Effector memory CD8-positive, alpha-beta T cell (primary cell): ENCODE measurements at regions not wholly inside any gene's neighbourhood (a gene's known extent, or its start where the extent isn't known, plus 50 kb on each side); places are given as distances from the start of the nearest gene placed in this dataset.

Experiments used
- ATAC-seq: fragments of 150-1000 bp; cut with Tn5 transposase; replicated peaks from 2 replicates; pipeline ENCODE4 v1.10.0; 2021; ENCODE audit warnings: mild to moderate bottlenecking, moderate library complexity
- DNase-seq, 3 experiments: peaks; one replicate each; pipeline ENCODE4 v3.0.0; 2021
- H3K27ac Mint-ChIP-seq, 2 donors: one replicate each; pipeline ENCODE4 v1.8.0; 2022; ENCODE audit warnings: mild to moderate bottlenecking in 2 of 2, mixed read lengths in 2 of 2, moderate library complexity in 2 of 2
- H3K27me3 Mint-ChIP-seq, 2 donors: one replicate each; pipeline ENCODE4 v1.8.0; 2022; ENCODE audit warnings: mixed read lengths in 2 of 2
- H3K36me3 Mint-ChIP-seq: one replicate; pipeline ENCODE4 v1.8.0; 2022; ENCODE audit warnings: mild to moderate bottlenecking, moderate library complexity, mixed read lengths; ENCODE audit not compliant: insufficient read depth
- H3K4me1 Mint-ChIP-seq, 2 donors: one replicate each; pipeline ENCODE4 v1.8.0; 2022; ENCODE audit warnings: low read depth in 2 of 2, mixed read lengths in 2 of 2
- H3K4me3 Mint-ChIP-seq, 2 donors: one replicate each; pipeline ENCODE4 v1.8.0; 2022; ENCODE audit warnings: mild to moderate bottlenecking in 2 of 2, mixed read lengths in 2 of 2, moderate library complexity in 2 of 2
- H3K9me3 Mint-ChIP-seq, 2 donors: one replicate each; pipeline ENCODE4 v1.8.0; 2022; ENCODE audit warnings: mixed read lengths in 2 of 2

DNA sequence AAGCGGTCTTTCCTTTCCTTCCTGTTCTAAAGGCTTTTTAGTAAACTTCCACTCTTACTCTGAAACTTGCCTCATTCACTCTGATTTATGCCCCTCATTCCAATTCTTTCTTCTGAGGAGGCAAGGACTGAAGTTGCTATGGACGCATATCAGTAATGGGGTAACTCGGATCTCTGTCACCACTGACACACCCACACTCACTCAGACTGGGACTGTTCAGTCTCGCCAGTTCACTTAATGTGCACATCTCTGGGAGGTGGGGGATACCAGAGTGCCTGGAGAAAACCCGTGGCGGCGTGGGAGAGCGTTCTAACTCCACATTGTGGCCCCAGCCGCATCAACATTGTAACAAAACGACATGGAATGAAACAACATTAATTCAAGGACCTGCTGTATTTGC lies 1139.3 kb upstream of the CELF2 start:
- Mint-ChIP-seq H3K4me1 (no peaks in the 10 kb centered on the region), H3K9me3 (peaks cover 0 to 6% of the 10 kb centered on the region in 2 donors), H3K27me3 (no peaks in the 10 kb centered on the region), H3K36me3 (no peaks in the 10 kb centered on the region), H3K27ac (no peak overlapping the region), H3K4me3 (no peak overlapping the region)
- DNase-seq (no peak), ATAC-seq (no peak)

DNA sequence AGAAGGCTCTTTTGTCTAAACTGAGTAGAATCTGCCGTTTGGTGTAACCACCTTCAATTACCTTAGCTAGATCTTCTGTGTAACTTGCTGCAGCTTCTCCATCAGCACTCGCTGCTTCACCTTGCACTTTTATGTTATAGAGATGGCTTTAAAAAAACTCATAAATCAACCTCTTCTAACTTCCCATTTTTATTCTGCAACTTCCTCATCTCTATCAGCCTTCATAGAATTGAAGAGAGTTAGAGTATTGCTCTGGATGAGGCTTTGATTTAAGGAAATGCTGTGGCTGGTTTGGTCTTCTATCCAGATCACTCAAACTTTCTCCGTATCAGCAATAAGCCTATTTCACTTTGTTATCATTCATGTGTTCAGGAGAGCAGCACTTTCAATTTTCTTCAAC lies 1131.9 kb upstream of the CELF2 start:
- Mint-ChIP-seq H3K9me3 (peaks cover 0 to 5% of the 10 kb centered on the region in 2 donors), H3K4me3 (no peak overlapping the region), H3K4me1 (no peaks in the 10 kb centered on the region), H3K27ac (no peak overlapping the region), H3K27me3 (no peaks in the 10 kb centered on the region), H3K36me3 (no peaks in the 10 kb centered on the region)
- DNase-seq (no peak), ATAC-seq (no peak)

DNA sequence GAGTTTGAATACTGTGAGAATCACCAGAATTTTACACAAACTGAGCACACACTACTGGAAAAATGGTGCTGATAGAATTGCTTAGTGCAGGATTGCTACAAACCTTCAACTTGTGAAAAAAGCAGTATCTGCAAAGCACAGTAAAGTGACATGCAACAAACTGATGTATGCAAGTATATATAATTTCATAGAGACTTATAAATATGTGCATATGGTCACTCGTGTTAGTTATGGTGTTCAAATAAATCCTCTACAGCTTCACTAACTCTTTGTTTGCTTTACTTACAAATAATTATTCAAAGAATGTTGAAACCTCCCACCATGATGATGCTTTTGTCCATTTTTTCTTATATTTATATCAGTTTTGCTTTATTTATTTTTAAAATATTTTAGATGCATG lies 1130.9 kb upstream of the CELF2 start:
- H3K27me3 Mint-ChIP-seq = no peaks in the 10 kb centered on the region
- ATAC-seq = no peak
- no peaks in the 10 kb centered on the region for H3K4me1 Mint-ChIP-seq
- H3K9me3 Mint-ChIP-seq = peaks cover 0 to 5% of the 10 kb centered on the region in 2 donors
- no peak overlapping the region for H3K27ac Mint-ChIP-seq
- H3K4me3 Mint-ChIP-seq = no peak overlapping the region
- no peaks in the 10 kb centered on the region for H3K36me3 Mint-ChIP-seq
- DNase-seq = no peak

DNA sequence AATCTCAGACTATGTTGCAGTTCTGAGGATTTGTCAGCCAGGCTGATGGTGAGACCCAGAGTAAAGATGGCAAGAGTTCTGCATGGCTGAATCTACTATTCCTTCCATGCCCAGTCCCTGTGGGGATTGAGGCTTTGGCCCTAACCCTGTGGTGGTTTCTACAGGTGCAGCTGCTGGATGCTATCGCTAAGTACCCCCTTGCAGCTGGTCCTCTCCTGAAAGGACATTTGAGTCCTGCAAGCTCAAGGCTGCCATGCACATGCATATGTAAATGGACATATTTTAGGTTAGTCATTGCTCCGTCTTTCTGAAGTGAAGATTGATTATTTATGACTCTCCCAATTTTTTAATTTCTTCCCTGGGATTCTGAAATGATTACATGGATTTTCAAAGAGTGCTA lies 1122.2 kb upstream of the CELF2 start:
- no peaks in the 10 kb centered on the region for H3K36me3 Mint-ChIP-seq
- no peaks in the 10 kb centered on the region for H3K27me3 Mint-ChIP-seq
- H3K27ac Mint-ChIP-seq = no peak overlapping the region
- no peaks in the 10 kb centered on the region for H3K4me1 Mint-ChIP-seq
- DNase-seq (no peak), ATAC-seq (no peak)
- H3K4me3 Mint-ChIP-seq = no peak overlapping the region
- peaks cover 5 to 7% of the 10 kb centered on the region in 2 donors for H3K9me3 Mint-ChIP-seq

DNA sequence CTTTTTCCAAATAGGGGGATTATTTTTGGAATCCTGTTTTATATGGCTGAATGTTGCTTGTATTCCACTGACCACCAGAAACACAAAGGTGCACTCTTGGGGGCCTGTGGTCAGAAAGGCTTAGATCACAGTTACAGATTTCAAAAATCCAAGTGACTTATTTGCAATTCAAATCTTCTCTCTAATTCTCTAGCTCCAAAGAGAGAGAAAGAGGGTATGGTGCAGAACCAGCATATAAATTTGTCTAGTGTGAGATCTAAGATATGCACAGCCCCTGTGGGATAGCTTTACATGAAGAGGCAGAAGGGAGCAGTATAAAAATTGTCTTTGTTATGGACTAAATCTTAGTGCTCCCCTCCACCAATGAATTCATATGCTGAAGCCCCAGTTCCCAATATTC lies 1121.7 kb upstream of the CELF2 start:
- no peak overlapping the region for H3K27ac Mint-ChIP-seq
- no peaks in the 10 kb centered on the region for H3K27me3 Mint-ChIP-seq
- ATAC-seq = no peak

DNA sequence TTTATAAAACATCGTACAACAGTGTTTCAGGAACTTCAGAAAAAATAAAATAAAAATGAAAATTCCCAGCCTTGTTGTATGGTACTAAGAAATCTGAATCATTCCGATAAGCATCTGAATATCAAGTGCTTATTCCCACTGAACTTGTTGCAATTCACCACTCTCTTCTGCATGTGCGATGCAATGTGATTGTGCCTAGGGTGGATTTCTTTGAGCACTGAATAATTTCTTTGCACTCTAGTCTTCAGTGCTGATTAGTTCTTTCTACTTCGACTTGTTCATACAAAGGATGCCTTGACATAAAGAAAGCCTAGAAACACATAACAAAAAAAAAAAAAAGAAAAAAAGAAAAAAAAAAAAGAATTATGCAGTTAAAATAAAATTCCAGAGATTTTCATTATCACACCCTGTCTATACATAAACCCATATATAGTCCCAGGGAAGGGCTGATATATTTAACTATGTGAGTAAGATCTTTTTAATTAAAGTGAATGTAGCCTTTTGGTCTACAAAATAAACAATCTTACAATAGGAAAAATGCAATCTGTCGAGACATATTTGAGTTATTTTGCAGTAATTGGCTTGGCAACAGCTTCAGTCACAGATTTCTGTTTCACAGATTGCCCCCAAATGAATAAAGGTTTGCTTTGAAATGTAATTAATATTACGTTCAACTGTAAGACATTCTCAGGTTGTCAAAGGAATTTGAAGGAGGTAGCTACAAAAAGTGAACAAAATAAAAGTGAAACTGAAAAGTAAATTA lies 1118.9 kb upstream of the CELF2 start:
- no peaks in the 10 kb centered on the region for H3K36me3 Mint-ChIP-seq
- H3K27ac Mint-ChIP-seq = no peak overlapping the region
- no peaks in the 10 kb centered on the region for H3K4me1 Mint-ChIP-seq
- H3K9me3 Mint-ChIP-seq = peaks cover 6 to 7% of the 10 kb centered on the region in 2 donors
- no peak for ATAC-seq
- H3K4me3 Mint-ChIP-seq = no peak overlapping the region
- DNase-seq = no peak
- no peaks in the 10 kb centered on the region for H3K27me3 Mint-ChIP-seq

More for the DNA sequence above, 1121.7 kb upstream of the CELF2 start:
- no peak for DNase-seq
- H3K9me3 Mint-ChIP-seq = peaks cover 7 to 9% of the 10 kb centered on the region in 2 donors
- H3K4me1 Mint-ChIP-seq = no peaks in the 10 kb centered on the region
- no peaks in the 10 kb centered on the region for H3K36me3 Mint-ChIP-seq
- no peak overlapping the region for H3K4me3 Mint-ChIP-seq

DNA sequence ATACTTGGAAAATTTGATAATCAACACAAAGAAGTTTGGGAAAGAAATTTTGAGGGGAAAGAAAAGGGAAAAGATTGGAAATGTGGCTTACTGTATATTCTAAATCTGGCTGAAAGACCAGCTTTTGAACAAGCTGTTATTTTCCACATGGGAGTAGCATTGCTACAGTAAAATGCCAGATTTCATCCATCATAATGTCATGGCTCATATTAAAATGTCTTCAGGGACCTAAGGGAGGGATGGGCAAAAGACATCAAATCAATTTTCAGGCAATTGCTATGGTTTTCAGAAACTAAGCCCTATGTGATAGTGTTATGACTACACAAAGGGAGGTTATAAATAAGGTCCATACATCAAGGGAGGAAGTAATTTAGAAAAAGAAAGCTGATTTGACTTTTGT lies 1116.9 kb upstream of the CELF2 start:
- Mint-ChIP-seq H3K9me3 (peaks cover 0 to 6% of the 10 kb centered on the region in 2 donors), H3K36me3 (no peaks in the 10 kb centered on the region), H3K27me3 (no peaks in the 10 kb centered on the region), H3K4me1 (no peaks in the 10 kb centered on the region), H3K4me3 (no peak overlapping the region), H3K27ac (no peak overlapping the region)
- ATAC-seq (no peak), DNase-seq (no peak)

DNA sequence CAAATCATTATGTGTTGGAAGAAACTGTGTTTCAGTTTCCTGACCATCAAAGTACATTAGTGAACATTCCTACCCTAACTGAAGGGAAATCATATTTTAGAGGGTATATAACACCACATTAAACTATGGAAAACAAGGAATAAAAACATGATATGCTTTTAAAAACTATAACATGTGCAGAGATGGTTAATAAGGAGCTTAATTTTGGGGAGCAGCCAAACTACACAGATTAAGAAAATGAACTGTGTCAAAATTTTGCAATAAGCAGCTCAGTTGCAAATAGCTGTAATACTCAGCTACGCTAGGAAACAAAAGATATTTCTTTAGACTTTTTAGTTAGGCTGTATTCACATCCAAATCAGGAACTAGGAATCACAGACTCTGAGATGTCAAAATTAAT lies 1115.7 kb upstream of the CELF2 start:
- peaks cover 0 to 6% of the 10 kb centered on the region in 2 donors for H3K9me3 Mint-ChIP-seq
- H3K27ac Mint-ChIP-seq = no peak overlapping the region
- DNase-seq = no peak
- no peak for ATAC-seq
- no peaks in the 10 kb centered on the region for H3K4me1 Mint-ChIP-seq
- H3K4me3 Mint-ChIP-seq = no peak overlapping the region
- no peaks in the 10 kb centered on the region for H3K27me3 Mint-ChIP-seq
- no peaks in the 10 kb centered on the region for H3K36me3 Mint-ChIP-seq

DNA sequence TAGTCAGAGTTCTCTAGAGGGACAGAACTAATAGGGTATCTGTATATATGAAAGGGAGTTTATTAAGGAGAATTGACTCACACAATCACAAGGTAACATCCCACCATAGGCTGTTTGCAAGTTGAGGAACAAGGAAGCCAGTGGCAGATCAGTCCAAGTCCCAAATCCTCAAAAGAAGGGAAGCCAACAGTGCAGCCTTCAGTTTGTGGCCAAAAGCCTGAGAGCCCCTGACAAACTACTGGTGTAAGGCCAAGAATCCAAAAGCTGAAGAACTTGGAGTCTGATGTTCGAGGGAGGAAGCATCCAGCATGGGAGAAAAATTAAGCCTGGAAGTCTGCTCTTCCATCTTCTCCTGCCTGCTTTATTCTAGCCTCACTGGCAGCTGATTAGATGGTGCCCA lies 1107.2 kb upstream of the CELF2 start:
- DNase-seq (no peak), ATAC-seq (no peak)
- Mint-ChIP-seq H3K4me1 (no peaks in the 10 kb centered on the region), H3K36me3 (no peaks in the 10 kb centered on the region), H3K9me3 (peaks cover 0 to 6% of the 10 kb centered on the region in 2 donors), H3K27me3 (no peaks in the 10 kb centered on the region), H3K27ac (no peak overlapping the region), H3K4me3 (no peak overlapping the region)

DNA sequence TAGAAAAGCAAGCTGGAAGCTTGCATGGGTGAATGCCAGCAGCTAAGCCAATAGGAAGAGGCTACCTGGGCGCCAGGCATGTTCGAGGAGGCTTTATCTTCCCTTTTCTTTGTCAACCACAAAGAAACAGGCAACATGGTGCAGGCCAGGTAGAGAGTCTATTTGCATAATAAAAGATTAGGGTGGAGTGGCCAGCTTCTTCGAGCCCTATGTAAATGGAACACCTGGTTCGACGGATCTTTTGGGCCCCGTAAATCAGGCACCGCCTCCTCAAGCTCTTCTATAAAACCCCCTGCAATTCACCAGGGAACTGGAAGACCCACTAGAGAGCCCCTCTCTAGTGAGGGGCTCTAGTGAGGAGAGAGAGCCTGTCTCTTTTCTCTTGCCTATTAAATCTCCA lies 1106.2 kb upstream of the CELF2 start:
- Mint-ChIP-seq H3K27ac (no peak overlapping the region), H3K9me3 (peaks cover 0 to 9% of the 10 kb centered on the region in 2 donors), H3K4me3 (no peak overlapping the region), H3K36me3 (no peaks in the 10 kb centered on the region), H3K4me1 (no peaks in the 10 kb centered on the region), H3K27me3 (no peaks in the 10 kb centered on the region)
- no peak for ATAC-seq
- no peak for DNase-seq

DNA sequence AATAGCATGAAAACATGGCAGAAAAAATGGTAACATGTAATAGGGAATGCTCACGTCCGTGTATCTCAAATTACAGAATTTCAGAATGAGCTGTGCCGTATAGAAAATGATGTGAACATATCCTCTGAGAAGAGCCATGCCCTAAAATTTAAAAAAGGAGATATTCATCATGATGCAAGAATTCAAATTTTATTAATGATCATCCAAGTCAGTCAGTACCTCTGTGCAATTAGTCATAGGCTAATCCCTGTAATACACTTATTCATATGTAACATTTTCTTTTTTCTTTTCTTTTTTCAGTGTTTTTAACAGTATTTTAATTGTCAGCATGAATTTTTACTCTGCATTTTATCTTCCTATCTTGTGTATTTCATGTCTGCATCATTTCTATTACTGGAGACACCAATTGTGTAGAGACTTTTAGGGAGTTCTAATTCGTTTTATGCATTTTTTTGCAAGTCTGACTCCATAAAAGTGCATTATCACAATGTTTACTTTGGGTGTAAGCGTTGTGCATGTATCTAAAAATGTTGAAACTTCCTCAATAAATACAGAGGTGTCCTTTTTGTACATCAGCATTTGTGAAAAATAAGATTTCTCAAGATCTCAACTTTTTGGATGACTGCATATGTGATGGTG lies 1103.7 kb upstream of the CELF2 start:
- Mint-ChIP-seq H3K27ac (no peak overlapping the region), H3K36me3 (no peaks in the 10 kb centered on the region), H3K4me3 (no peak overlapping the region), H3K27me3 (no peaks in the 10 kb centered on the region), H3K4me1 (no peaks in the 10 kb centered on the region), H3K9me3 (peaks cover 0 to 7% of the 10 kb centered on the region in 2 donors)
- ATAC-seq = no peak
- DNase-seq = no peak

DNA sequence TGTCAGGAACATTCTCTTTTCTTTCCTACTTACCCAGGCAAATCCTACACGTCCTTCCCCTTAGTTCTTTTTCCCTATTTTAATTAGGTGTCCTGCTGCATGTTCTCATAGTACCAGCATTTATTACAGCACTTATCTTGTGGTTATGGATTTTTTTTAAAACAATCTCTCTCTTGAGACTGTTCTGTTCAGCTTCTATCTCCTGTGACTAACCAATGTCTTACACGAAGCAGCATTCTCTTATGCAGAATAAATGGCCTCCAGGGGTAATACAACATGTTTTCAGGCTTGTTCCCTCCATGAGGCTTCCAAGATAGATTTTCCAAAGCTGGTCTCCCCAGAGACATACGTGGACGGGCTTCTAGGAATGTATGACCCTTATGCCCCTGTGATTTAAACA lies 1096.1 kb upstream of the CELF2 start:
- no peak overlapping the region for H3K4me3 Mint-ChIP-seq
- no peaks in the 10 kb centered on the region for H3K4me1 Mint-ChIP-seq
- no peak for ATAC-seq
- no peaks in the 10 kb centered on the region for H3K27me3 Mint-ChIP-seq
- DNase-seq = no peak
- no peak overlapping the region for H3K27ac Mint-ChIP-seq
- peaks cover 10 to 18% of the 10 kb centered on the region in 2 donors for H3K9me3 Mint-ChIP-seq
- H3K36me3 Mint-ChIP-seq = no peaks in the 10 kb centered on the region

DNA sequence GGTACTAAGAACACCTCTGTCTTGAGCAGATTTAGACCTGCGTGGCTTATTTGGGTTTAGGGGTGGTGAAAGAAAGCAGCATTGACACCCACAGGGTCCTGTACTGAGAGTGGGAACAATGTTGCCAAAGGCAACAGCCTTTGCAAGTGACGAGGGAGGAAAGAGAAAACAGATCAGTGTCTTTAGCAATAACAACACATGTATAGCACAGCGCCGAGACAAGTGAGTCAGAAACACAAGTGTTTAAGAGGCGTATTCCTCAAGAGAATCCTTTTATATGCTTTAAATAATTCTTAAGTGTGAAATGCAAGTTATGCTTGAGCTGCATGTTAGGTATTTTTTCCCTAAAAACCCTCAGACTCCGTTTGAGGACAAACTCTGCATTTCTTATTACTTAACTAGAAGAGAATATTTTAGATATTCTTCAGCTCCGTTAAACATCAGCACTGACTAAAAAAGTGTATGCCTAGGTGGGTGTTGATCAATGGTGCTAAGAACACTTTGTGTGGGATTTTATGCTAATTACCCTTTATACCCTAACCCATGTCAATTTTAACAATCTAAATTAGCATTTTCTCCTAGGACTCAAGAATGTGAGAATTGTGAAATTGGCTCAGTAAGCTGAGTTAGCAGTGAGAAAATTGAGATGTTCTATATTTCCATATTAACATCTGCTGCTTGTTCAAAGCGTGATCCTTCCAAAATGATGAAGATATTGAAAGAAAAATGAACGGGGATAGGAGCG lies 1095.4 kb upstream of the CELF2 start:
- DNase-seq (no peak), ATAC-seq (no peak)
- Mint-ChIP-seq H3K9me3 (peaks cover 10 to 18% of the 10 kb centered on the region in 2 donors), H3K4me3 (no peak overlapping the region), H3K27me3 (no peaks in the 10 kb centered on the region), H3K4me1 (no peaks in the 10 kb centered on the region), H3K36me3 (no peaks in the 10 kb centered on the region), H3K27ac (no peak overlapping the region)

DNA sequence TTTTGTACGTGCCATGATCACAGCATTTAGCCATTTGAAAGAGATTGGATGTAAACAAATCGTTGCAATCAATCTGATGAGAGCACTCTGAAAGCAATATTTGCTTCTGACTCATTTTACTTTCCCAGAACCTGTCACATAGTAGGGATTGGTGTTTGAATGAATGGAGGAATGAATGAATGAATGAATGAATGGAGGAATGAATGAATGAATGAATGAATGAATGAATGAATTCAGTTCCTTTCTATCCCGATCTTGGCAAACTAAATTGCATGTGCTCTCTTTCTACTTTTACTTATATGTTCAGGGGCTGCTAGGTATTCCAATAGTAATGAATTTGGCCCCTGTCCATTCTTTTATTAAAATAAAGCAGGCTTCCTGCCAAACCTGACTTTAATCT lies 1091.7 kb upstream of the CELF2 start:
- ATAC-seq (no peak), DNase-seq (no peak)
- H3K4me3 Mint-ChIP-seq = no peak overlapping the region
- H3K27ac Mint-ChIP-seq = no peak overlapping the region
- H3K4me1 Mint-ChIP-seq = no peaks in the 10 kb centered on the region
- H3K36me3 Mint-ChIP-seq = no peaks in the 10 kb centered on the region
- H3K27me3 Mint-ChIP-seq = no peaks in the 10 kb centered on the region
- H3K9me3 Mint-ChIP-seq = peaks cover 8 to 29% of the 10 kb centered on the region in 2 donors
